HFFc6 (cell line): ENCODE measurements at regions not wholly inside any gene's neighbourhood (a gene's known extent, or its start where the extent isn't known, plus 50 kb on each side); places are given as distances from the start of the nearest gene placed in this dataset.
"Not testable (repeated sequence)": the region's sequence is repeated elsewhere in the genome, so short reads cannot be mapped to it uniquely, and the experiment has no call there.

ENCODE experiments used
- DNase-seq: peaks from one replicate; pipeline ENCODE4 v3.0.0-alpha.2; 2018
- H3K27ac Mint-ChIP-seq: 2 replicates; pipeline ENCODE4 v1.8.0; 2020; ENCODE audit warnings: mild to moderate bottlenecking, mixed read lengths
- H3K27me3 Mint-ChIP-seq: 2 replicates; pipeline ENCODE4 v1.8.0; 2021; ENCODE audit warnings: mild to moderate bottlenecking, moderate library complexity, mixed read lengths; ENCODE audit not compliant: insufficient read depth
- H3K36me3 Mint-ChIP-seq: 2 replicates; pipeline ENCODE4 v1.8.0; 2021; ENCODE audit warnings: low read depth, mixed read lengths
- H3K4me1 Mint-ChIP-seq: 2 replicates; pipeline ENCODE4 v1.8.0; 2020; ENCODE audit warnings: low read depth, mixed read lengths
- H3K4me3 Mint-ChIP-seq: 2 replicates; pipeline ENCODE4 v1.8.0; 2020; ENCODE audit warnings: mild to moderate bottlenecking, moderate library complexity, mixed read lengths
- H3K9me3 Mint-ChIP-seq: 2 replicates; pipeline ENCODE4 v1.8.0; 2020; ENCODE audit warnings: mild to moderate bottlenecking, mixed read lengths
- TF ChIP-seq, protein P1 (sequence below): fragments of 200-600 bp; sonication (generic); IDR thresholded peaks from 2 replicates; pipeline ENCODE4 v1.5.0; 2021; ENCODE audit warnings: antibody characterized with exemption, mild to moderate bottlenecking

DNA sequence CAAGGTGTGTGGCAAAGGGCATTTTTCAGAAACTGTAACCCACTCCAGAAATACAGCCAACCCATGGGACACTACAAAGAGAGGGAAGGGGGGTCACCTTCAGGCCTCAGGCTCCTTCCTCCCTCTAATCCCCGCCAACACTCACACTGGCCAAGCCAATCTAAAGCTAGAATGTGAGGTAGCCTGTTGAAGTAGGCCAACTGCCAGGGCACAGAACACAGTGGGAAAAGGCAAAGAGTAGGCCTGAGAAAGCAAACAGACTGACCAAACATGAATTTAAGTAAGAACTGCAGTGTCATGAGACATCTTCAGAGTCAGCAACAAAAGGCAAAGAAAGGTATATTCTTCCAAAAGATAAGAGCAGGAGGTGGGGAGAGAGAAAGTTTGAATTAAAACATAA lies 289.0 kb downstream of the HNRNPD start:
- H3K27me3 Mint-ChIP-seq, result no peaks in the 10 kb centered on the region
- no peak for DNase-seq
- no peak overlapping the region for H3K4me3 Mint-ChIP-seq
- TF ChIP-seq, protein P1, sequence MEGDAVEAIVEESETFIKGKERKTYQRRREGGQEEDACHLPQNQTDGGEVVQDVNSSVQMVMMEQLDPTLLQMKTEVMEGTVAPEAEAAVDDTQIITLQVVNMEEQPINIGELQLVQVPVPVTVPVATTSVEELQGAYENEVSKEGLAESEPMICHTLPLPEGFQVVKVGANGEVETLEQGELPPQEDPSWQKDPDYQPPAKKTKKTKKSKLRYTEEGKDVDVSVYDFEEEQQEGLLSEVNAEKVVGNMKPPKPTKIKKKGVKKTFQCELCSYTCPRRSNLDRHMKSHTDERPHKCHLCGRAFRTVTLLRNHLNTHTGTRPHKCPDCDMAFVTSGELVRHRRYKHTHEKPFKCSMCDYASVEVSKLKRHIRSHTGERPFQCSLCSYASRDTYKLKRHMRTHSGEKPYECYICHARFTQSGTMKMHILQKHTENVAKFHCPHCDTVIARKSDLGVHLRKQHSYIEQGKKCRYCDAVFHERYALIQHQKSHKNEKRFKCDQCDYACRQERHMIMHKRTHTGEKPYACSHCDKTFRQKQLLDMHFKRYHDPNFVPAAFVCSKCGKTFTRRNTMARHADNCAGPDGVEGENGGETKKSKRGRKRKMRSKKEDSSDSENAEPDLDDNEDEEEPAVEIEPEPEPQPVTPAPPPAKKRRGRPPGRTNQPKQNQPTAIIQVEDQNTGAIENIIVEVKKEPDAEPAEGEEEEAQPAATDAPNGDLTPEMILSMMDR, result no peak
- no peaks in the 10 kb centered on the region for H3K36me3 Mint-ChIP-seq
- H3K4me1 Mint-ChIP-seq, result no peaks in the 10 kb centered on the region
- no peak overlapping the region for H3K27ac Mint-ChIP-seq
- peaks cover 33% of the 10 kb centered on the region for H3K9me3 Mint-ChIP-seq

DNA sequence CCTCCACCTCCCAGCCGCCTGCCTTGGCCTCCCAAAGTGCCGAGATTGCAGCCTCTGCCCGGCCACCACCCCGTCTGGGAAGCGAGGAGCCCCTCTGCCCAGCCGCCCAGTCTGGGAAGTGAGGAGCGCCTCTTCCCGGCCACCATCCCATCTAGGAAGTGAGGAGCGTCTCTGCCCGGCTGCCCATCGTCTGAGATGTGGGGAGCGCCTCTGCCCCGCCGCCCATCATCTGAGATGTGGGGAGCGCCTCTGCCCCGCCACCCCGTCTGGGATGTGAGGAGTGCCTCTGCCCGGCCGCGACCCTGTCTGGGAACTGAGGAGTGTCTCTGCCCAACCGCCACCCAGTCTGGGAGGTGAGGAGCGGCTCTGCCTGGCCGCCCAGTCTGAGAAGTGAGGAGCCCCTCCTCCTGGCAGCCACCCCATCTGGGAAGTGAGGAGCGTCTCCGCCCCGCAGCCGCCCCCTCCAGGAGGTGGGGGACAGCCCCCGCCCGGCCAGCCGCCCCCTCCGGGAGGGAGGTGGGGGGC lies 296.3 kb downstream of the HNRNPD start:
- not testable (repeated sequence) for H3K4me1 Mint-ChIP-seq, H3K27me3 Mint-ChIP-seq, H3K4me3 Mint-ChIP-seq, DNase-seq, H3K27ac Mint-ChIP-seq, H3K36me3 Mint-ChIP-seq
- H3K9me3 Mint-ChIP-seq, result peaks cover 27% of the 10 kb centered on the region

DNA sequence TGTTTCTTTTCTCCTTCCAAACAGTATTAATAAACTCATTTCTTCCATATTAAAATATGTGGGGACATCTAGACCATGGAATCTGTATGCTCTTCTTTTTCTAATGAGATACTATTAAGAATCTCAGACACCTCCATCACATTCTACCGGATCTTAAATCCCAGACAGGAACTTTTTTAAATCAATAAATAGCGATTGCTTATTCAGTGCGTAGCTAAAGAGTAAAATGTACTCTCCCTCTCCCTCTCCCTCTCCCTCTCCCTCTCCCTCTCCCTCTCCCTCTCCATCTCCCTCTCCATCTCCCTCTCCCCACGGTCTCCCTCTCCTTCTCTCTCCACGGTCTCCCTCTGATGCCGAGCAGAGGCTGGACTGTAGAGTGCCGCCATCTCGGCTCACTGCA lies 297.0 kb downstream of the HNRNPD start:
- no peak for DNase-seq
- Mint-ChIP-seq H3K27ac (no peak overlapping the region), H3K9me3 (peaks cover 26% of the 10 kb centered on the region), H3K4me3 (no peak overlapping the region), H3K4me1 (no peaks in the 10 kb centered on the region), H3K27me3 (no peaks in the 10 kb centered on the region), H3K36me3 (no peaks in the 10 kb centered on the region)
- TF ChIP-seq, protein P1, result no peak

DNA sequence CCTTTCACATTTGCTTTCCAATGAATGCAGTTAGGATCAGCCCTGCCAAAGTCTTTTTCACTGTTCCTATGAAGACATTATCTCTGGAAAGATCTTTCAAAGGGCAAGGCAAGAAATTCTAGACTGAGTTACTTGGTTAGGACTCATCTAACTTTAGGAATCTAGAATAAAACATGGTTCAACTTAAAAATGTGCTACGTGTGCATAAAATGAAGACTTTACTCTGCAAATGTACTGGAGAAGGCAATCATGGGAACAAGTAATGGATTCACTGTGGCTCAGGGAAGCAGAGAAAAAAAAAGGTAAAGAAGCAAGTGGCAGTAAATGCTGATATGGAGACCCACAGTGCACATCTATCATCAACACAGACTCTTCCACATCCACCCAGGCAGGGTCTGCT lies 297.4 kb downstream of the HNRNPD start:
- no peaks in the 10 kb centered on the region for H3K4me1 Mint-ChIP-seq
- no peak for DNase-seq
- no peaks in the 10 kb centered on the region for H3K27me3 Mint-ChIP-seq
- H3K9me3 Mint-ChIP-seq, result peaks cover 24% of the 10 kb centered on the region
- TF ChIP-seq, protein P1, result no peak
- H3K27ac Mint-ChIP-seq, result no peak overlapping the region
- no peak overlapping the region for H3K4me3 Mint-ChIP-seq
- H3K36me3 Mint-ChIP-seq, result no peaks in the 10 kb centered on the region

DNA sequence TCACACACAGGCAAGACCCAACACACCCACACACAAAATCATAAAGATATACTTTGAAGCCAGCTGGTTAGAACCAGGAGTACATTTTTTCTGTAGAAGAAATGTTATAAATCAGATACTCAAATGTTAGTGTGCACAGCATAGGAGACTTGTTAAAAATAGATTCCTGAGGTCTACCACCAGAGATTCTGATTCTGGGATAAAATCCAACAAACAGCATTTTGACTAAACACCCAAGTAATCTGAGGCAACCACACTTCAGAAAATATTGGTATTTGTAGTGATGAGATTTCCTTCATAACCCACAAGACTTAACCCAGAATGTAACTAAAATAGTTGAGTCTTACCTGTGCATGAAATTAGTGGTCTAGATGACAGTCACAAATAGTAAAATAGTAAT lies 301.8 kb downstream of the HNRNPD start:
- peaks cover 15% of the 10 kb centered on the region for H3K9me3 Mint-ChIP-seq
- DNase-seq, result no peak
- TF ChIP-seq, protein P1, result no peak
- H3K27ac Mint-ChIP-seq, result no peak overlapping the region
- H3K4me1 Mint-ChIP-seq, result no peaks in the 10 kb centered on the region
- H3K36me3 Mint-ChIP-seq, result no peaks in the 10 kb centered on the region
- H3K4me3 Mint-ChIP-seq, result no peak overlapping the region
- no peaks in the 10 kb centered on the region for H3K27me3 Mint-ChIP-seq

DNA sequence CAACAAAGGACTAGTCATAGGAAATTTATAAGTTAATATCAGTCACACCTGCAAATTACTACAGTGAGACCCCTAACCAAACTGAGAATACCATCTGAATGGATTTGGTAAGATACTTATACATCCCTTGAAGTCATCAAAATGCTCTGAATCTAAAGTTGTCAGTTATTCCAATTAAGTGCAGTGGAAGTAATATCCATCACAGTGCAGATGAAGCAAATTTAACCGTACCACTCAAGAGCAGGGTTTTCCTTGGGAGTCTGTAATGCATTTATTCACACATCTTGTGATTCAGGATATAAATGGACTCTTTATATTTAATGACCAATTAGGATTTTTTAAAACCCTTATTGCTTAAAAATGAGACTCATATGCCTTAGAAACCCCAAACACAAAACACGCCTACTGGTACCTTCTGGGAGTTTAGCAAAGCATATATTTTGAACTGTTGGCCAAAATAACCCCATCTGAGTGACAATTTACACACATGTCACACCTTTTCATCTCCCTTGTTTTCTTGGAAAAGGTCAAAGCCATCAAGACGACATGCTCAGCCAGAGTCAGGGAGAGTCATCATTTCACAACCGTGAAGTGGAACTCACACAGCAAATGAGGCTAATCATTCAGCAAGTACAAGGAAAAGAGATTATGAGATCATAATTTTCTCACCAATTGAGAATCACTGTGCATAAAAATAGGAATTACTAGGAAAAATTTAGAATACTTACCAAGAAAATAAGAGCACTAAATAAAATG lies 303.7 kb downstream of the HNRNPD start:
- DNase-seq, result no peak
- Mint-ChIP-seq H3K27me3 (peaks cover 2% of the 10 kb centered on the region; the same call in 1 of the 2 replicates), H3K9me3 (peaks cover 27% of the 10 kb centered on the region), H3K36me3 (no peaks in the 10 kb centered on the region), H3K27ac (no peak overlapping the region), H3K4me3 (no peak overlapping the region), H3K4me1 (no peaks in the 10 kb centered on the region)
- TF ChIP-seq, protein P1, result no peak
